ENCODE measurements at regions not wholly inside any gene's neighbourhood (a gene's known extent, or its start where the extent isn't known, plus 50 kb on each side); places are given as distances from the start of the nearest gene placed in this dataset.

- Mint-ChIP-seq H3K4me1 (peaks cover 17% of the 10 kb centered on the region), H3K27ac (no peak overlapping the region), H3K27me3 (ENCODE audit: insufficient read depth) (no peaks in the 10 kb centered on the region), H3K4me3 (no peak overlapping the region), H3K9me3 (peaks cover 3% of the 10 kb centered on the region), H3K36me3 (ENCODE audit: low read depth) (no peaks in the 10 kb centered on the region)
- Histone ChIP-seq H3K4me3 (ENCODE audit: low read length) (no peak overlapping the region), H3K9ac (ENCODE audit: extremely low read depth, low read length, poor library complexity, severe bottlenecking) (no peak overlapping the region), H3K27ac (ENCODE audit: low read depth, low read length) (no peak overlapping the region), H3K9me3 (ENCODE audit: control insufficient read depth, low read length) (peaks cover 5% of the 10 kb centered on the region), H3K4me1 (ENCODE audit: control insufficient read depth, insufficient read depth, low read length) (peaks cover 7% of the 10 kb centered on the region), H3K27me3 (ENCODE audit: control insufficient read depth, insufficient read depth, low read length, poor library complexity, severe bottlenecking) (no peaks in the 10 kb centered on the region), H3K36me3 (ENCODE audit: control insufficient read depth, insufficient read depth, low read length) (no peaks in the 10 kb centered on the region)
- DNase-seq, result no peak
- no peak for TF ChIP-seq CTCF (conservative IDR thresholded peaks at IDR 0.05)
- WGBS, 2 experiments (ENCODE audit: insufficient coverage in 1 of 2, insufficient read length in 1 of 2), result 93 to 96% methylated on average over 7 of the region's 7 CpGs
These were observed 396.1 kb downstream of the GADD45G start for GRCh38 chr9:90000925-90001324.

- no peaks in the 10 kb centered on the region for H3K27me3 Mint-ChIP-seq (ENCODE audit: insufficient read depth)
- WGBS, 2 experiments (ENCODE audit: insufficient coverage in 1 of 2, insufficient read length in 1 of 2), result 88 to 96% methylated on average over 5 to 7 of the region's 7 CpGs
- no peak for TF ChIP-seq CTCF (conservative IDR thresholded peaks at IDR 0.05)
- H3K4me3 ChIP-seq (ENCODE audit: low read length), result no peak overlapping the region
- H3K27me3 ChIP-seq (ENCODE audit: control insufficient read depth, insufficient read depth, low read length, poor library complexity, severe bottlenecking), result no peaks in the 10 kb centered on the region
- H3K27ac ChIP-seq (ENCODE audit: low read depth, low read length), result peak overlapping the region; percentile 69
- H3K27ac Mint-ChIP-seq, result no peak overlapping the region
- H3K9ac ChIP-seq (ENCODE audit: extremely low read depth, low read length, poor library complexity, severe bottlenecking), result no peak overlapping the region
- no peaks in the 10 kb centered on the region for H3K36me3 Mint-ChIP-seq (ENCODE audit: low read depth)
- no peaks in the 10 kb centered on the region for H3K36me3 ChIP-seq (ENCODE audit: control insufficient read depth, insufficient read depth, low read length)
- H3K9me3 Mint-ChIP-seq, result peaks cover 3% of the 10 kb centered on the region
- H3K4me3 Mint-ChIP-seq, result no peak overlapping the region
- DNase-seq, result no peak
- H3K9me3 ChIP-seq (ENCODE audit: control insufficient read depth, low read length), result peaks cover 5% of the 10 kb centered on the region
- H3K4me1 ChIP-seq (ENCODE audit: control insufficient read depth, insufficient read depth, low read length), result peaks cover 7% of the 10 kb centered on the region
- peaks cover 17% of the 10 kb centered on the region for H3K4me1 Mint-ChIP-seq
These were observed 396.9 kb downstream of the GADD45G start for GRCh38 chr9:90001747-90002146.

GRCh38 chr9:90002397-90003271, 397.8 kb downstream of the GADD45G start:
- no peaks in the 10 kb centered on the region for H3K27me3 Mint-ChIP-seq (ENCODE audit: insufficient read depth)
- H3K4me3 Mint-ChIP-seq, result no peak overlapping the region
- peak overlapping the region; percentile 69 for H3K27ac ChIP-seq (ENCODE audit: low read depth, low read length)
- no peaks in the 10 kb centered on the region for H3K36me3 ChIP-seq (ENCODE audit: control insufficient read depth, insufficient read depth, low read length)
- 61 to 80% methylated on average over 5 to 9 of the region's 9 CpGs for WGBS, 2 experiments (ENCODE audit: insufficient coverage in 1 of 2, insufficient read length in 1 of 2)
- no peak for DNase-seq
- no peaks in the 10 kb centered on the region for H3K27me3 ChIP-seq (ENCODE audit: control insufficient read depth, insufficient read depth, low read length, poor library complexity, severe bottlenecking)
- H3K9me3 Mint-ChIP-seq, result peaks cover 3% of the 10 kb centered on the region
- TF ChIP-seq CTCF (conservative IDR thresholded peaks at IDR 0.05), result no peak
- peaks cover 19% of the 10 kb centered on the region for H3K4me1 Mint-ChIP-seq
- H3K4me3 ChIP-seq (ENCODE audit: low read length), result no peak overlapping the region
- no peak overlapping the region for H3K9ac ChIP-seq (ENCODE audit: extremely low read depth, low read length, poor library complexity, severe bottlenecking)
- H3K9me3 ChIP-seq (ENCODE audit: control insufficient read depth, low read length), result peaks cover 5% of the 10 kb centered on the region
- no peaks in the 10 kb centered on the region for H3K36me3 Mint-ChIP-seq (ENCODE audit: low read depth)
- H3K4me1 ChIP-seq (ENCODE audit: control insufficient read depth, insufficient read depth, low read length), result peaks cover 7% of the 10 kb centered on the region
- H3K27ac Mint-ChIP-seq, result no peak overlapping the region

Data from endodermal cell (in vitro differentiated cells).